Panc1 (cell line): ENCODE measurements at regions not wholly inside any gene's neighbourhood (a gene's known extent, or its start where the extent isn't known, plus 50 kb on each side); places are given as distances from the start of the nearest gene placed in this dataset.

Experiments used
- ATAC-seq: fragments of 200-7000 bp; cut with Tn5 transposase; 2 replicates; pipeline ENCODE4 v1.9.1; 2020; ENCODE audit warnings: mild to moderate bottlenecking, moderate library complexity
- BruUV-seq: library from RNA; stranded (reverse); fragments of 400-500 nt; replicated peaks from 2 replicates; lab custom pipeline; 2021; lab: Mats Ljungman, UMichigan
- CTCF ChIA-PET: fragments of 300-600 bp; sonication (Branson Sonifier 250); formaldehyde crosslinking; loops from one replicate; lab custom pipeline; 2022; ENCODE audit warnings: antibody characterized with exemption; lab: Charles Lee
- POLR2A ChIA-PET: fragments of 300-600 bp; sonication (Branson Sonifier 250); formaldehyde crosslinking; loops from one replicate; lab custom pipeline; 2022; ENCODE audit warnings: antibody characterized with exemption; lab: Charles Lee
- DNase-seq: peaks from one replicate; pipeline ENCODE4 v3.0.0-alpha.2; 2010; ENCODE audit warnings: low read depth, low spot score
- H3K27ac ChIP-seq: 2 replicates; pipeline ENCODE4 v1.5.1; 2011; ENCODE audit warnings: mild to moderate bottlenecking, low read length, inconsistent platforms
- H3K27me3 ChIP-seq: fragments of 200-500 bp; sonication (Bioruptor generic); 2 replicates; pipeline ENCODE4 v1.6.0; 2014; ENCODE audit warnings: low read length, inconsistent platforms; ENCODE audit not compliant: control insufficient read depth, insufficient read depth
- H3K36me3 ChIP-seq: fragments of 200-500 bp; sonication (Bioruptor generic); 2 replicates; pipeline ENCODE4 v1.5.1; 2014; ENCODE audit warnings: inconsistent platforms, mild to moderate bottlenecking, low read length, moderate library complexity; ENCODE audit not compliant: control insufficient read depth, insufficient read depth
- H3K4me1 ChIP-seq: 2 replicates; pipeline ENCODE4 v1.5.1; 2011; ENCODE audit warnings: inconsistent platforms, mild to moderate bottlenecking, low read length, moderate library complexity; ENCODE audit not compliant: control insufficient read depth, insufficient read depth
- H3K4me3 ChIP-seq, 2 experiments: 2 replicates each; pipeline ENCODE4 v1.5.1; 2011 to 2012; ENCODE audit warnings: low read depth in 2 of 2, low read length in 2 of 2, mild to moderate bottlenecking in 2 of 2, inconsistent platforms in 1 of 2, moderate library complexity in 1 of 2
- H3K9me3 ChIP-seq: fragments of 200-500 bp; sonication (Bioruptor generic); 2 replicates; pipeline ENCODE4 v1.5.1; 2014; ENCODE audit warnings: low read depth, mild to moderate bottlenecking, inconsistent platforms, low read length, moderate library complexity; ENCODE audit not compliant: control insufficient read depth, insufficient read depth
- CTCF ChIP-seq: fragments of 450-650 bp; IDR thresholded peaks from 2 replicates; pipeline ENCODE4 v1.5.1; 2017; ENCODE audit warnings: mild to moderate bottlenecking
- POLR2AphosphoS5 ChIP-seq: IDR thresholded peaks from 2 replicates; pipeline ENCODE4 v1.6.1; 2012; ENCODE audit warnings: mild to moderate bottlenecking, low read depth, low read length, moderate library complexity
- REST ChIP-seq, 2 experiments: IDR thresholded peaks; 2 replicates each; pipeline ENCODE4 v1.6.1; 2011 to 2012; ENCODE audit warnings: low read depth in 2 of 2, control low read depth in 1 of 2, low read length in 1 of 2, mild to moderate bottlenecking in 1 of 2, moderate library complexity in 1 of 2; ENCODE audit not compliant: insufficient read depth in 1 of 2
- SIN3A ChIP-seq: IDR thresholded peaks from 2 replicates; pipeline ENCODE4 v1.6.1; 2012; ENCODE audit warnings: low read depth, mild to moderate bottlenecking, low read length, moderate library complexity, borderline replicate concordance; ENCODE audit not compliant: insufficient read depth
- TCF7L2 ChIP-seq: IDR thresholded peaks from 2 replicates; pipeline ENCODE4 v1.6.1; 2011; ENCODE audit warnings: mild to moderate bottlenecking, low read depth, low read length, inconsistent platforms
- in situ Hi-C: cut with HindIII; loops from 2 replicates; pipeline ENCODE4 v1.10.0; 2016; ENCODE audit warnings: low sequenced_read_pairs, low pct_unique_long_range_greater_than_20kb
- intact Hi-C: fragments of 100-400 bp; cut with micrococcal nuclease; formaldehyde crosslinking; loops from one replicate; pipeline ENCODE4 v1.10.0; 2022; ENCODE audit not compliant: unreplicated experiment

GRCh38 chr4:17258106-17258505 lies 253.8 kb downstream of the QDPR start:
- ATAC-seq (no peak), DNase-seq (no peak)
- Histone ChIP-seq H3K36me3 (no peaks in the 10 kb centered on the region), H3K9me3 (no peaks in the 10 kb centered on the region), H3K27me3 (no peaks in the 10 kb centered on the region), H3K27ac (no peak overlapping the region), H3K4me3 (no peak overlapping the region), H3K4me1 (no peaks in the 10 kb centered on the region)
- TF ChIP-seq CTCF (no peak), SIN3A (no peak), REST (IDR thresholded peaks at IDR 0.05; ENCODE audit: insufficient read depth in 1 of 2, low read depth in 2 of 2, low read length in 1 of 2) (no peak)
- ChIA-PET CTCF (no interaction called here), POLR2A (no interaction called here)
- in situ Hi-C loops = no loop called here
- intact Hi-C loops = no loop called here
- no TSS peak for BruUV-seq

GRCh38 chr4:17252131-17252530 lies 259.8 kb downstream of the QDPR start:
- Histone ChIP-seq H3K4me1 (no peaks in the 10 kb centered on the region), H3K9me3 (no peaks in the 10 kb centered on the region), H3K27ac (no peak overlapping the region), H3K36me3 (no peaks in the 10 kb centered on the region), H3K4me3 (no peak overlapping the region), H3K27me3 (no peaks in the 10 kb centered on the region)
- DNase-seq (no peak), ATAC-seq (no peak)
- TF ChIP-seq REST (IDR thresholded peaks at IDR 0.05; ENCODE audit: insufficient read depth in 1 of 2, low read depth in 2 of 2, low read length in 1 of 2) = no peak
- no peak for TF ChIP-seq SIN3A
- TF ChIP-seq CTCF = no peak
- TF ChIP-seq TCF7L2 = no peak
- TF ChIP-seq POLR2AphosphoS5 = no peak
- in situ Hi-C loops (no loop called here), intact Hi-C loops (no loop called here)
- BruUV-seq = no TSS peak
- POLR2A ChIA-PET = no interaction called here
- CTCF ChIA-PET = no interaction called here
